GM18498 (cell line): ENCODE measurements at regions not wholly inside any gene's neighbourhood (a gene's known extent, or its start where the extent isn't known, plus 50 kb on each side); places are given as distances from the start of the nearest gene placed in this dataset.

Source experiments
- ATAC-seq: cut with Tn5 transposase; IDR thresholded peaks from one replicate; pipeline ENCODE4 v1.9.1; 2021; ENCODE audit warnings: mild to moderate bottlenecking, moderate library complexity; ENCODE audit not compliant: unreplicated experiment

DNA sequence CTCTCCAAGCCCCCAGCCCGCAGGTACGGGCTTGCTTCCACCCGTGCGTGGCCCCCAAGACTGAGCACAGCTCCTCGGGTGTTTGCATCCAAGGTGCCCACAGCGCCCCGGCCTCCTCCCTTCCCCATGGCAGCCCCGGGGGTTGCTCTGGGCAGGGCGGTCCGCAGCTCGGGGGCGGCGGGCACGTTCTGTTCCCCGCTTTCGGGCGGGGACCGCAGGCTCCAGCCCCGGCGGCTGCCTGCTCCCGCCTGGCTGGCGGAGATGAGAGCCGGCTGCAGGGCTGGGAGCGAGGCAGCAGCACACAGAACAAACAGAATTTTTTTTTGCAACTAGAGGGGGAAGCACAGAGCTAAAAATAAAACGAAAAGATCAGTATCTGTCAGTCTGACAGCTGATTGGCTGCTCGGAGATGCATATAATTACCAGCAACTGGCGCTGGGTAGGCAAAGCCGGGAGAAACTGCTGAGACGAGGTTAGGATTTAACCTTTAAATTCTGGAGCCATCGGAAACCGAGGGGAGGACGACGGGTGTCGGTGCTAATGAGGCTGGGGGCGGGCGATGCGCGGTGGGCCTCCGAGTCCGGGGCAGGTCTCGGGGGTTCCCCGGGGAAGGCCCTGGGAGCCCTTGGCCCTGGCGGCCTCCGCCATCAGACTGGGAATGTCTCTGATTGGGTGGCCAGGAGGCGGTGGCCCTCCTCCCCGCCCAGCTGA is 142.7 kb upstream of the IER5L start:
- no peak for ATAC-seq

DNA sequence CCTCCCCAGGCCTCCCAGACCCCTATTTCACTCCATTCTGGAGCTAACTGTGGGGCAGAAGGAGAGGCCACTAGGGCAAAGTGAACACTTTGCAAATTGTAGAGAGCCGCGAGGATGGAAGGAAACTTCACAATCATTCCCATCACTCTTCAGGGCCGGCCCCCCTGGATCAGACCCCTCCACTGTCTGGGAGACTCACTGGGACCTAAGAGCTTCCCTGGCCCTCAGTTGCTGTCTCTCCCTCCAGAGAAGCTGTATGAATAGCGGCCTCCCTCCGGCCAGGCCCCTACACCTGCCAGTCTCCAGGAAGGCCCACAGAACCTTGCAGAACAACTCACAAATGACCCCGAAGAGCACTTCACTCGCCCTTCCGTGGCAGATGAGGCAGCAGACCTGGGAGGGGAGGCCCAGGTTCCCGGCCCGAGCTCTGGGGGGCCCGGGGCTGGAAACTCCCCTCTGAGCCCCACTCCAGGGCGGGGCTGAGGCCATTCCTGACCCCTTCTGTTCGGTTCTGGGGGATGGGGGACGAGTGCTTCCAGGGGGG is 141.9 kb upstream of the IER5L start:
- no peak for ATAC-seq

DNA sequence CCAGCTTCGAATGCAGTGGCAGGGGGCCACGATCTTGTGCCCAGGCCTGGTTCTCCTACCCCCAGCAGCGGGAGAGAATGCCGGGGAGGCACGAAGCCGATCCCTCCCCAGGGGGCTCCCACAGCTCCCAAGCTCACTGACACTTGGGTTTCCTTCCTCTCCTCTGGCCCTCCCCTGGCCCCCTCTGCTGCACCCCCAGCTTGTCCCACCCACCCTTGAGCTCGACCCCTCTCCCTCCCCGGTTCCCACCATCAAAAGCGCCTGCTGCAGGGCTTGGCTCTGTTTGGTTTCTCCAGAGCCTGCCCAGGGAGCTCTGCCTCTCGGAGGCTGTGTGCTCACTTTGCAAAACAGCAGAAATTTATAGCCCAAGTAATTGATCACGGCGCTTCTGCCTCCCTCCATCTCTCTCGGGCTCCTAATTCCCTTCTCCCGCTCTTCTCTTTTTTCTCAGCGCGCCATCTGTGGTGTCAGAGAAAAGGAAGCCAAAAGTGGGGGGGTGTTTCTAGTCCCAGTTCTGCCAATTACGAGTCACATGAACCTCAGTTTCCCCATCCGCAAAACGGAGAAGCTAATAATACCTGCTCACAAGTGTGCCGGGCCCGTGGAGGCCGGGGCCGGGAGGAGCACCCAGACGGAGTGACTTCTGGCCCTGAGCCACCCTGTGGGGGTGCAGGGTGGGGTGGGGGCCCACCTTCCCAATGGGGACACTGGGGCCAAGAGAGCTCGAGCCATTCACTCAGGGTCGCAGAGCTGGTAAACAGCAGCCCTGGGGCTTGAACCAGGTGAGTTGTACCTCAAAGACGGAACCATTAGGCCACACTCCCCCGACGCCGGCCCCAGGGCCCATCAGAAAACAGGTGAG is 141.2 kb upstream of the IER5L start:
- no peak for ATAC-seq

DNA sequence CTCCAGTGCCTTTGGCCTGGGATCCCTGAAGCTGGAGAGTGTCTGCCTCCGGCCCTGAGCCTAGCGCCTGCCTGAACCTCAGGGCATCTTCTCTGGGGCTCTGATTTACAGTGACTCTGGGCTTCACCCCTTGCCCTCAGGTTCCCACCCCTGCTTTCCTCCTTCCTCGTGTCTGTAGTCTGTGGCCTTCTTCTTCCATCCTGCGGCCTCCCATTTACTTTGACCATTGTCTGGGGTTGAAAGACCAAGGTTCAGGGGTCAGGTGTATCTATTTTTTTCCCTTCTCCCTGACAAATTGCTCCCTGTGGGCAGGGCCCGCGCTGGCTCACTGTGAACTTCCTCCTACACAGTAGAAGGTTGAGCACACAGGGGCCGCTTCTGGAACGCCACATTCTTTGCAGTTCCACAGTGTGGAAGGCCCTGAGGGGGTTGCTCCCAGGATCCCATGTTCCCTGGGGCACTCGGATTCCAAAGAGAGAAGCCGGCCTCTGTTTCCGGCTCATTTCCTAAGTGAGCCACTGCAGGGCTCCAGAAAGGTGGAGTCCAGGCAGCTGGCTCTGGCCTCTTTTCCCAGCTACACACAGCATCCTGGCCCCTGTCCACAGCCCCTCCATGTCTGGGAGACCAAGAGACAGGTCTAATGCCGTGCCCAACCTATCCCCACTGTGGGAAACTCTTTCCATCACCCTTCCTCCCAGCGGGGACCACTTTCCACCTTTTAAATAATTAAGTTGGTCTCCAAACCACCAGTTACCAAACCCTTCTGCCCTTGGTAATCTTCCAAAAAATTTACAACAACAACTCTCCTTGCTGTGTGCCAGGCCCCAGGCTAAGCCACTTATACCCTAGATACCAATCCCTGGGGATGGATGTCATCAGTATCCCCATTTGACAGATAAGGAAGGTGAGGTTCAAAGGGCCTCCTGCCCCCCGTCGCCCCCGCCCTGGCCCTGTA is 140.3 kb upstream of the IER5L start:
- ATAC-seq = no peak

DNA sequence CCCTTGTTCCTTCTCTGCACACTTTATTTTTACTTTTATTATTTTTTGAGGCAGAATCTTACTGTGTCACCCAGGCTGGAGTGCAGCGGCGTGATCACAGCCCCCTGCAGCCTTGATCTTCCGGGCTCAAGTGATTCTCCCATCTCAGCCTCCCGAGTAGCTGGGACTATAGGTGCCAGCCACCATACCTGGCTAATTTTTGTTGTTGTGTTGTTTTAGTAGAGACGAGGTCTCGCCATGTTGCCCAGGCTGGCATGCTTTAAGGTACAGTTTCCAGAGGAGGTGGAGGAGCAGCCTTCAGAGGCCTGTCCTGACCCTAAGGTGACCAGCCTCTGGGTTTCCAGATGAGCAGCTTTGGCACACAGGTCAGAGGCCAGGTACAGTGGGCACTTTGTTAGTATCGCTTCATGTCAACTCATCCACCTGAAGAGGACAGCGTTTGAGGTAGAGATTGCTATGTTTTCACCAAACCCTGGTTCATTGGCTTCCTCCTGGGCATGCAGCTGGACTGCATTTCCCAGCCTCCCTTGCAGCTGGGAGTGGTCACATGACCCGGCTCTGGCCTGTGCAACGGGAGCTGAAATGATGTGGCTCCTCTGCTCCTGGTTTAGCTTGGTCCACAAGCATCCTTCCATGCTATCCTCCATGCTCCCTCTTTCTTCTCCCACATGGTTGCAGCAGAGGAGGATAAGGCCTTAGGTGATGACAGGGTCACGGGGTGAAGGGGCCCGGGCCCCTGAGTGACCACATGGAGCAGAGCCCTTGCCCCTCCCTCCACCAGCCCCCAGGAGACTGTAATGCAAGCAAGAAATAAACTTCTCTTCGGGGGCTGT is 139.3 kb upstream of the IER5L start:
- ATAC-seq = no peak

DNA sequence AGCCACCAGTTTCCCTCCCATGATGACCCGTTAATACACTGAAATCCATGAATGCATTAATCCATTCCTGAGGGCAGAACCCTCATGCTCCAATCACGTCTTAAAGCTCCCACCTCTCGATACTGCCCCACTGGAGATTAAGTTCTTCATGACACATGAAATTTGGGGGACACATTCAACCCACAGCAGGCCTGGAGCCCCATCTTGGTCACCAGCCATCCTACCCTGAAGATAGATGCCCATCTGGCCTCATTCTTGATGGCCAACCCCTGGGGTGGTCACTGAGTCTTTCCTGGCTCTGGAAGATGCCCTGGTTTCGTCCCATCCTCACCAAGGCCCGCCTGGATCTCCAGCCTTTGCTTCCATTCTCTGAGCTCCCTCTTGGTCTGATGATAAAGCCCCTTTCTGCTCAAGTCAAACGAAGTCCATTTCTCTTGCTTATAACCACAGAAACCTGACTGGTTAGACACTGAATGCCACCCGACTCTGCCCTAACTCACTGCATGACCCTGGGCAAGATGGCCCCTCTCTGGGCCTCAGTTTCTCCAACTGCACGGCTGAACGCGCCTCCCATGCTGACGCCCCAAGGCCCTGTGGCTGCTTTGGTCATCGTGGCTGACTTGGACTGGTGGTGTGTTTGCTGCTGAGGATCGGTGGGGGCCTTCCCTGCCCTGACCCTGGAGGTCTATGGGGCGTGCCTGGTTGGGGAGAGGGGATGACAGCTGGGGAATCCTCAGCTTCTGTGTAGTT is 138.4 kb upstream of the IER5L start:
- no peak for ATAC-seq

DNA sequence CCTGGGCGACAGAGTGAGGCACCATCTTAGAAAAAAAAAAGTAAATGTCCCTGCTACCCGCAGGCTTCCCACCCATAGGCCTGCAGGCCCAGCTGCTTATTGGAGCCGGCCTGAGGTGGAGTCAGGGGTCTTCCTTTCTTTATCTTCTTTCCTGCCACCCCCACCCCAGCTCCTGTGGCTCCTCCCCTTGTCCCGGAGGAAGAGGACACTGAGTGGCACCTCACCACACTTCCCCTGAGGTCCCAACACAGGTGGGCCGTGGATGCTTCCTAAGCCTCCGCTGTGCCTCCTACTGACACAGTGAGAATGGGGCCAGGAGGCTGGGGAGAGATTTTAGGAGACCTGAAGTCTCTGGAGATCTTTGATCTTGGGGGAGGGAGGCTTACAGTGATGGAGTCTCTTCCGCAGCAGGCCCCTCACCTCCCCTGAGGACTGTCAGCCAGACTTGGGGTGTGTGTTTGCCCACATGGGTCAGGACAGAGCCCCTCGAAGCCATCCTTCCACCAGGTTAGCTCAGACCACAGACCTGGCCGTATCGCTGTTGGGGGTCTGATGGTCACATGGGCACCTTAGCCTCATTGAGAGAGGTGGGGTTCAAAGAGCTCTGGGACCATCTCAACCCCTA is 135.4 kb upstream of the IER5L start:
- no peak for ATAC-seq

DNA sequence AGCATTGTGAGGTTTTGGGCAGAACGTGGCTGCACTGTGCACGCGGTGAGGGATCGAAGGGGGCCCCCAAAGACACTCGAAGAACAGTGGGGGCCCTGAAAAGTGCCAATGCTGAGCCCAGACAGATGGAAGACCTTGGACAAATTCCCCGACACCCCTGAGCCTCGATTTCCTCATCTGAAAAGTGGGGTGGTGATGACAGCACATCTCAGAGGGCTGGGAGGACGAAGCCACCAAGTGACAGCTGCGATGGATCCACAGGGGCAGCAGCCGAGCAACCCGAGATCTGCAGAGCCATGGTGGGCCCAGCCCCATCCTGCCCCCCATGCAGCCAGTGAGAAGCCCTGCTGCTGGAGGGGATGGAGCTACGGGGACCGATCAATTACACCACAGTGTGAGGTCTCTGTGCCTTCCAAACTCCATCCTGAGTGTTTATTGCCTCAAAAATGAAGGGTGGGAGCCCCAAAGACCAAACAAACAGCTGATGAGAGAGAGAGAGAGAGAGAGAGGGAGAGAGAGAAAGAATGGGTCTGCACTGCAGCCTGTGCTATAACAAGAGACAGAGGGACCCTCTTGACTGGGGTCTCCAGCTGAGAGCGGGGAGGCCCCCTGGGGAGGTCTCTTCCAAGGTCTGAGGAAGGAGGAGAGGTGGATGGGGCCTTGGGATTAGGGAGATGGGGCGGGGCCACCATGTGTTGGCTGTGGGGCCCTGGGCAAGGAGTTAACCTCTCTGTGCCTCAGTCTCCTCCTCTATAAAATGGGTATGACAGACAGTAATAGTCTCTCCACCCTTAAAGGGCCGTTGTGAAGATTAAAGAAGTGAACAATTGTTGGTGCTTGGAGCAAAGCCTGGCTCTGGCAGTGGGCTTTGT is 134.4 kb upstream of the IER5L start:
- ATAC-seq = no peak

DNA sequence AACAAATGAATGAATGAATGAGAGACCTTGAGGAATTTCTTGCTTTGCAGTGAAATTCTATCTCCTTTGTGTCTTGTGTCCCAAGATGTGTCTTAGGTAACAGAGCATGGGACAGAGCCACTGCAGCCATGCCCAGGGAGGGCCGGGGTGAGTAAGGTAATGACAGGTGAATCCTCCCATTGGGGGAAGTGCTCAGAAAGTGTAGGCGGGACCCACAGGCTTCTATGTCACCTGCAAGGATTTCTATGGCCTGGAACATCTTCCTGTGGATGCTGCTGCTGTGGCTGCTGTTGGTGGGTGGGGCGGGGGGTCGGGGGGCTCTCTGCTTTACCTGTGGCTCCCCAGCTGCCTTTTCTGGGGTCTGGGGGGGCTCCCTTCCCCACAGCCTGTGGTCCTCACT is 133.6 kb upstream of the IER5L start:
- no peak for ATAC-seq

DNA sequence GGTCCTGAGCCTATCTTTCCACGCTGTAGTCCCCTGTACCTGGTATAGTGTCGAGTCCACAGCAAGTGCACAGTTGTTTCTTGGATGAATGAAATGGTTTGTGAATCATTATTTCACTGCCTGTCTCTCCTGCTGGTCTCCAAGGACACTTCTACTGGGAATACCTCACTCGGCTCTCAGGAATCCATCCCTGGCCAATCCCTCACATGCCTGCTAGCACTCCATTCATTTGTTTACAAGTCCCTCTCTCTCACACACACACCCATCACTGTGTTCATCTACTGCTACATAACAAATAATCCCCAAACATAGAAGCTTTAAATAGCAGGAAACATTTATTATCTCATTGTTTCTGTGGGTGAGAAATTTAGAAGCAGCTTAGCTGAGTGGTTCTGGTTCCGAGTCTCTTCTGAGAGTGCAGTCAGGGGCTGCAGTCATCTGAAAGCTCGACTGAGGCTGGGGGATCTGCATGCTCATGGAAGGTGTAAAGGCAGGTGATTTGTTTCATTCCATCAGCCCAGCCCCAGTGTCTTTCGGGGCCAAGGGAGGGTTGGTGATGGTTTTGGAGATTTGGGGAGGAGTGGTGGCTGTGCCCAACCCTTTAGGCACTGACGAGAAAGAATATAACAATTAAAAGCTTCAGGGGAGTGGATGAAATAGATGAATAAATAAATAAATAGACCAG is 132.7 kb upstream of the IER5L start:
- ATAC-seq = no peak

DNA sequence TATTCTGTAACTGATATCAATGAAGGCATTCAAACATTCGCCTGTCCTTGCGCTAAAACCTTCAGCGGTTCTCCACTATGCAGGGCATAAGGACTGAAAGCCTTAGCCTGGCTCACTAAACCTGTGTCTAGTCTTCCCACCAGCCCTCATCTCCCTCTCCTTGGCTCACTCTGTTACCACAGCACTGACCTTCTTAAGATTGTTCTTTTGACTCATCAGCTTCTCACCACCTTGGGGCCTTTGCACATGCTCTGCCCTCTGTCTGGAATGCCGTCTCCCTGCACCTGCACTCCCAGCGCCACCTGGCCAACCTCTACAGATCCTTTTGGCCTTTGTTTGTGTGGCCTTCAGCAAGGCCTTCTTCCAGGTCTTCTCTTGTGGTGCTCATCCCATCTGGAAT is 131.8 kb upstream of the IER5L start:
- no peak for ATAC-seq

DNA sequence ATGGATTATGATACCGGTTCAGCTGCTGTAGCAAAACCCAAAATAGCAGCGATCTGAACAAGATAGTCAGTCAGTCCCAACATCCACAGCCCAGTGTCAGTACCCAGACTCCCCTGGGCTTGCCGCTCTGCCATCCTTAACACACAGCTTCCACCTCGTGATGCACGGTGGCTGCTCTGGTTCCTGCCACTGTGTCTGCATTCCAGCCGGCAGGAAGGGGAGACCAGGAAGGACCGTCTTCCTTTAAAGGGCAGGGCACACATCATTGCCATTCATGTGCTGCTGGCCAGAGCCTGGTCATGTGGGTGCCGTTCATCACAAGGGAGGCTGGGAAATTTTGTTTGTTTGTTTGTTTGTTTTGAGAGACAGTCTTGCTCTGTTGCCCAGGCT is 131.0 kb upstream of the IER5L start:
- no peak for ATAC-seq

DNA sequence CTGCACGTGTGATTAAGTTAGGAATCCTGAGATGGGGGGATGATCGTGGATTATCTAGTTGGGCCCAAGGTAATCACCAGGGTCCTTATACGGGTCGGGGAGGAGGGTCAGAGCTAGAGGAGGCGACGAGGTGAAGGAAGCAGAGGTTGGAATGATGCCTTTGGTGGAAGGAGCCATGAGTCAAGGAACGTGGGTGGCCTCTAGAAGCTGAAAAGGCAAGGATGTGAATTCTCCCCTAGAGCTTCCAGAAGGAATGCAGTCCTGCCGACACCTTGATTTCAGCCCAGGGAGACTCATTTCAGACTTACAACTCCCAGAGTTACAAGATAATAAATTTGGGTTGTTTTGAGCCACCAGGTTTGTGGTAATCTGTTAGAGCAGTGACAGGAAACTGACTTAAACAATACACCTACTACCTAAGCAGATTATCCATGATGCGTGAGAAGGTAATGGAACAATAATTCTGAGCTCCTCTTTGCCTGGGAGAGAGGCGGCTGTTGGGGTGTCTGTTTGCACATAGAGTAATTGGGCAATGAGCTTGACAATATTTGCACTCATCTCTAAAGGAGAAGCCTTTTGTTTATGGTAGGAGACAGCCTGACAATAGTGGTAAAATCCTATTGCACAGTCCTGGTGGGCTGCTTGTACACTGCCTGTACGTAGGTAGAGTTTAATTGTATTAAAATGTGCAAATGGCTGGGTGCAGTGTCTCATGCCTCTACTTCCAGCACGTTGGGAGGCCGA is 129.3 kb upstream of the IER5L start:
- no peak for ATAC-seq

DNA sequence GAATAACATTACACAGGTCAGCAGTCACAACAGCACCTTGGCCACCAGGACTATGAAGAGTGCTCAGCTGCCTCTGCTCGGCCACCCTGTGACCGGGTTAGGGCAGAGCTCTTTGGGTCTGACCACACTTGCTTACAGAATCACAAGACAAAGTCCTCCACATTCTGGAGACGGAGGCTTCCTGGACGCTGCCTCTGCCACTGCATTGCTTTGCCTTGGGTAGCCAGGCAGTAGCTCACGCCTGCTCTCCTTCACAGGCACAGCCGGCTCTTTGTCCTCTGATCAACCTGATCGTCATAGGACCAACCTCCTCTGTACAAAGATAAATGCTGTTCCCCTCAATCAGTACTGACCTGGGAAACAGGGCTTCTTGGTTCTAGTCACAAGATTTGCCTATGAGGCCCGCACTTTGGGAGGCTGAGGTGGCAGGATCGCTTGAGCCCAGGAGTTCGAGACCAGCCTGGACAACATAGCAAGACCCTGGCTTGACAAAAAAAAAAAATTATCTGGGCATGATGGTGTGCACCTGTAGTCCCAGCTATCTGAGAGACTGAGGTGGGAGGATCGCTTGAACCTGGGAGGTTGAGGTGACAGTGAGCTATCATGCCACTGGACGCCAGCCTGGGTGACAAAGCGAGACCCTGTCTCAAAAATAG is 128.4 kb upstream of the IER5L start:
- ATAC-seq = no peak

DNA sequence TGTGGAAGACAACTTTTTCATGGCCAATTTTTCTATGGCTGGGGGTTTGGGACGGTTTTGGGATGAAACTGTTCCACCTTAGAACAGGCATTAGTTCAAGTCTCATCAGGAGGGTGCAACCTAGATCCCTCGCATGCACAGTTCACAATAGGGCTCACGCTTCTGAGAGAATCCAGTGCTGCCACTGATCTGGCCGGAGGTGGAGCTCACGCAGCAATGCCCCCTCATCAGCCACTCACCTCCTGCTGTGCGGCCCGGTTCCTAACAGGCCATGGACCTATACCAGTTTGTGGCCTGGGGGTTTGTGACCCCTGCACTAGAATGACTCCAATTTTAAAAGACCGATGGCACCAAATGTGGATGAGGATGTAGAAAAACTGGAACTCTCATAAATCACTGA is 127.2 kb upstream of the IER5L start:
- no peak for ATAC-seq

DNA sequence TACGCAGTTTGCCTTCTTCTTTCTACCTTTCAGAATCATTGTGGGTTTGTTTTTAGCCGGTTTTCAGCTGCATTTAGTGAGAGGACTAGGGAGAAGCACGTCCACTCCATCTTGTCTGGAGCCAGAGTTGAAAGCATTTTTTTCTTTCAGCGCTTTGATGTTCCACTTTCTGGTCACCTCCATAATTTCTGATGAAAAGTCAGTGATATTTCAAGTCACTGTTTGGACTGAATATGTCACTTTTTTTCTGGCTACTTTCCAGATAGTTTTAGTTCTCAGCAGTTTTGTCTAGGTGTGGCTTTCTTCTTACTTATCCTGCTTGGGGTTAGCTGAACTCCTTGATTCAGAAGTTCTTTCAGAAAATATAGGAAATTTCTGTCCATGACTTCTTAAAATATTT is 123.9 kb upstream of the IER5L start:
- no peak for ATAC-seq
